NB4 (cell line): ENCODE measurements at regions not wholly inside any gene's neighbourhood (a gene's known extent, or its start where the extent isn't known, plus 50 kb on each side); places are given as distances from the start of the nearest gene placed in this dataset.
"Not testable (repeated sequence)": the region's sequence is repeated elsewhere in the genome, so short reads cannot be mapped to it uniquely, and the experiment has no call there.

Experiments used
- DNase-seq: peaks from one replicate; pipeline ENCODE4 v3.0.0; 2010; ENCODE audit warnings: low read depth
- H3K4me3 ChIP-seq: one replicate; pipeline ENCODE4 v1.5.1; 2011; ENCODE audit warnings: mild to moderate bottlenecking, low read depth, low read length, moderate library complexity
- MYC ChIP-seq: IDR thresholded peaks from 2 replicates; pipeline ENCODE4 v1.6.1; 2011; ENCODE audit warnings: low read depth, low read length
- POLR2A ChIP-seq: IDR thresholded peaks from 2 replicates; pipeline ENCODE4 v1.6.1; 2011; ENCODE audit warnings: mild to moderate bottlenecking; ENCODE audit not compliant: insufficient read length; ENCODE audit errors: extremely low read depth
- TF ChIP-seq, protein P1 (sequence below): IDR thresholded peaks from 2 replicates; pipeline ENCODE4 v1.6.1; 2011; ENCODE audit warnings: low read depth, low read length
- TF ChIP-seq, protein P2 (sequence below): IDR thresholded peaks from one replicate; pipeline ENCODE4 v1.5.1; 2012; ENCODE audit warnings: low read depth, low read length

DNA sequence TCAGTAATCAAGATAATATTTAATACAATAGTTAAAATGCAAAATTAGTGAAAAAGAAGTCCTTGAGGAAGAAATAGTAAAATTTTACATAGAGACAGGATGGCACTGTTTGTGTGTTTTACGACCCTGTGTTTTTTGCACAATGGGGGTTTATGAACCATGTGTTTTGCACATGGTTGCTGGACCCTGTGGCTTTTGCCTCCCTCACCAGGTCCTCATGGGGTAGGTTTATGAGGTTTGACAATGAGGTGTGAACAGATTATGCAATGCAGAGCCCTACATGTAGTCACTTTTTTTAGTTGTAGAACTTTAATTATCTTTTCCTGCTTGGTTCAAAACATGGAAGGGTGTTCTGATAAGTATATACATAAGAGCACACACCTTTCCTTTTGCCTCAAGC is 366.3 kb upstream of the FAR2 start:
- no peak overlapping the region for H3K4me3 ChIP-seq
- no peak for DNase-seq
- TF ChIP-seq, protein P1, sequence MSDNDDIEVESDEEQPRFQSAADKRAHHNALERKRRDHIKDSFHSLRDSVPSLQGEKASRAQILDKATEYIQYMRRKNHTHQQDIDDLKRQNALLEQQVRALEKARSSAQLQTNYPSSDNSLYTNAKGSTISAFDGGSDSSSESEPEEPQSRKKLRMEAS, result peak; percentile 66
- no peak for TF ChIP-seq POLR2A

DNA sequence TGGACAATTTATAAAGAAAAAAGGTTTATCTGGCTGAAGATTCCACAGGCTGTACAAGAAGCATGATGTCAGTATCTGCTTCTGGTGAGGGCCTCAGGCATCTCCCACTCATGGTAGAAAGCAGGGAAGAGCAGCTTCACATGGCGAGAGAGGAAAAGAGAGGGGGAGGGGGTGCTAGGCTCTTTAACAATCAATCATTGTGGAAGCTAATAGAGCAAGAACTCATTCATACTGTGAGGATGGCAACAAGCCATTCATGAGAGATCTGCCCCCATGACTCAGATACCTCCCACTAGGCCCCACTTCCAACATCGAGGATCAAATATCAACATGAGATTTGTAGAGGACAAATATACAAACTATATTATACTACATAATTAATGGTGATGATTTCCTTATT is 361.9 kb upstream of the FAR2 start:
- DNase-seq, result no peak
- no peak overlapping the region for H3K4me3 ChIP-seq
- TF ChIP-seq POLR2A, result no peak
- TF ChIP-seq, protein P2, sequence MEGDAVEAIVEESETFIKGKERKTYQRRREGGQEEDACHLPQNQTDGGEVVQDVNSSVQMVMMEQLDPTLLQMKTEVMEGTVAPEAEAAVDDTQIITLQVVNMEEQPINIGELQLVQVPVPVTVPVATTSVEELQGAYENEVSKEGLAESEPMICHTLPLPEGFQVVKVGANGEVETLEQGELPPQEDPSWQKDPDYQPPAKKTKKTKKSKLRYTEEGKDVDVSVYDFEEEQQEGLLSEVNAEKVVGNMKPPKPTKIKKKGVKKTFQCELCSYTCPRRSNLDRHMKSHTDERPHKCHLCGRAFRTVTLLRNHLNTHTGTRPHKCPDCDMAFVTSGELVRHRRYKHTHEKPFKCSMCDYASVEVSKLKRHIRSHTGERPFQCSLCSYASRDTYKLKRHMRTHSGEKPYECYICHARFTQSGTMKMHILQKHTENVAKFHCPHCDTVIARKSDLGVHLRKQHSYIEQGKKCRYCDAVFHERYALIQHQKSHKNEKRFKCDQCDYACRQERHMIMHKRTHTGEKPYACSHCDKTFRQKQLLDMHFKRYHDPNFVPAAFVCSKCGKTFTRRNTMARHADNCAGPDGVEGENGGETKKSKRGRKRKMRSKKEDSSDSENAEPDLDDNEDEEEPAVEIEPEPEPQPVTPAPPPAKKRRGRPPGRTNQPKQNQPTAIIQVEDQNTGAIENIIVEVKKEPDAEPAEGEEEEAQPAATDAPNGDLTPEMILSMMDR, result no peak
- no peak for TF ChIP-seq MYC
- TF ChIP-seq, protein P1, result no peak

DNA sequence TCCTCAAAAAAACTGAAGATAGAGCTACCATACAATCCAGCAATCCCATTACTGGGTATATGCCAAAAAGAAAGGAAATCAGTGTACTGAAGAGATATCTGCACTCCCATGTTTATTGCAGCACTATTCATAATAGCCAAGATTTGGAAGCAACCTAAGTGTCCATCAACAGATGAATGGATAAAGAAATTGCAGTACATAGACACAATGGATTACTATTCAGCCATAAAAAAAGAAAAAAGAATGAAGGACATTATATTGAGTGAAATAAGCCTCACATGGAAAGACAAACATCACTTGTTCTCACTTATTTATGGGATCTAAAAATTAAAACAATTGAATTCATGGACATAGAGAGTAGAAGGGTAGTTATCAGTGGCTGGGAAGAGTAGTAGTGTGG is 360.8 kb upstream of the FAR2 start:
- not testable (repeated sequence) for H3K4me3 ChIP-seq, DNase-seq

DNA sequence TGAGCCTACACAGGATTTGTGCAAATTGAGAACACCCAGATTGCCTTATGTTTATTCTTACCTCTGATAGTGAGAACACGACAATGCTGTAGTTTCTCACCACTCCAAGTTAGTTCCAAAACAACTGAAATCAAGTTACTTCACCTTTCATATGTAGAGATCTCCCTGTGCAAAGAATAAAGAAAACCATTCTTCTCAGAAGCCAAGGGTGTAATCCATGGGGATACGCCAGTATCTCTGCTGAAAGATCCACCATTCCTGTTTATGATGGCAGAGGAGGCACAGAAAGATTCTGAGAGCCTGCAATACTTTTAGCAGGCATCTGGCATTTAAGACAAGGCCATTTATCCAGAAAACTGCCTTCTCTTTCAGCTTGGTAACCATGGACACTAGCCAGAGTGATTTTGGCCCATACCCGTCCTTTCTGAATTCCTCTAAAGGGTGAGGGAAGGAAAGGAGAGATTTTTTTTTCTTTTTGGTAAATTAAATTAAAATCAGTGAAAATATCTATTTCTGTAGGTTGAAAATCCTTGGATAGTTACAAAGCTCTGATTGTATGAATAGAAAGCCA is 355.4 kb upstream of the FAR2 start:
- TF ChIP-seq, protein P1, result no peak
- TF ChIP-seq POLR2A, result no peak
- no peak for TF ChIP-seq MYC
- TF ChIP-seq, protein P2, result no peak
- H3K4me3 ChIP-seq, result no peak overlapping the region
- DNase-seq, result no peak

DNA sequence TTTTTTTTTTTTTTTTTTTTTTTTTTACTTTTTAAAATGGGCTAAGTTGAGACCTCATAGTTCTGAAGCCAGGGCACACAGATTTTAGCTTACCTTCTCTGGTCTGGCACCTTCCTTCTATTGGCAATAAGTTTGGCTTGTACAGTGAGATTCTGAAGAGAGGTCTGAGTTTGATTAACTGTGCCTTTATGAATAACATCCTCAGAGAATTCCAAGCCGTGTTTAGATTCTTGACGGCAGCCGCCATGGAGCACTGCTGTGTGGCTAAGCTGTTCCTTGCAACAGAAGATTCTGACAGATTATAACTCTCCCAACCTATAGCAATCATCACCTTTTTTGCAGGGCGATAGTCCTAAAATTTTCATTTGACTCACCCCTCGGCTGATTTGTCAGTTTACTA is 354.9 kb upstream of the FAR2 start:
- no peak for TF ChIP-seq MYC
- TF ChIP-seq, protein P2, result no peak
- TF ChIP-seq, protein P1, result no peak
- TF ChIP-seq POLR2A, result no peak
- no peak for DNase-seq
- H3K4me3 ChIP-seq, result no peak overlapping the region

DNA sequence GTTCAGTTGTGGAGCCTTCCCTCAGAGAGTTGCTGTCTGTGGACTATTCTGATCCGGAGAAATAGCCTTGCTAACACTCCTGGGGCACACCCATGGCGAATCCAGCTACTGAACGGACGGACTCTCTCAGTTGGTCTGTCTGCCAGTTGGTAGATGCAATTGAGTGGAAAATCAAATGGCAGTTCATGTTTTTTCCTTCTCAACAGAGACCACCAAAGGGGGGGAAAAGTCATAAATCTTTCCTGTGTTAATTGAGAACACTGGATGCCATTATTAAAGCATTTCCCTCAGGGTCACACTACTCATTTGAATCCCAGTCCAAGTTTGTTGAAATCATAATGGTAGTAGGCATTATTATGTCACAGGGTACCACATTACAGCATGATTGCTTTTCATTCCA is 354.3 kb upstream of the FAR2 start:
- no peak for DNase-seq
- no peak overlapping the region for H3K4me3 ChIP-seq
- TF ChIP-seq POLR2A (no peak), MYC (no peak)
- TF ChIP-seq, protein P1, result no peak
- TF ChIP-seq, protein P2, result no peak

DNA sequence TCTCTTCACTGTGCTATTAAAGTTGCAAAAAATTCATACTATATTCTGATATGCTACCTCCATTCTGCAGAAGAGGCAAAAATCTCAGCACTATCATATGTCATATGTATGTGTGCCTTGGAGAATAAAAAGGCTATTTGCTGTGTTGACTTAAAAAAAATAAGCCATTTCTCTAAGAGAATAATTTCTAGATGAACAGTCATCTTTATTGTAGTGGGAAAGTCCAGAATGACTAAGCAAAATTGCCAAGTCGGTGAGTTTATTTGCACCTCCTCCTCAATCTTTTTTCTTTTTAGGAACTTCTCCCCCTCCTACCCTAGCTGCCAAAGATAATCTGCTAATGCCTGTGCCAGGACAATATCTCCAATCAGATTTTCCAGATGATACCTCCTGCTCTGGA is 353.8 kb upstream of the FAR2 start:
- TF ChIP-seq, protein P2, result no peak
- no peak for TF ChIP-seq MYC
- TF ChIP-seq, protein P1, result no peak
- DNase-seq, result no peak
- no peak overlapping the region for H3K4me3 ChIP-seq
